GM13976 (cell line): ENCODE measurements at regions not wholly inside any gene's neighbourhood (a gene's known extent, or its start where the extent isn't known, plus 50 kb on each side); places are given as distances from the start of the nearest gene placed in this dataset.
A peak's percentile ranks its signal among the peaks of the same experiment; 100 is the strongest.
"Not testable (repeated sequence)": the region's sequence is repeated elsewhere in the genome, so short reads cannot be mapped to it uniquely, and the experiment has no call there.

Source experiments
- DNase-seq: peaks from one replicate; pipeline ENCODE4 v3.0.0; 2012; ENCODE audit warnings: low spot score
- CTCF ChIP-seq: IDR thresholded peaks from 2 replicates; pipeline ENCODE4 v1.5.1; 2012; ENCODE audit warnings: borderline replicate concordance, mild to moderate bottlenecking; ENCODE audit not compliant: insufficient read depth; ENCODE audit errors: extremely low read depth, missing control alignments, control extremely low read depth
- in situ Hi-C: fragments of 300-500 bp; cut with MboI; formaldehyde crosslinking; loops from one replicate; pipeline ENCODE4 v1.12.0; 2022; ENCODE audit warnings: low sequenced_read_pairs, mixed read lengths, inconsistent platforms; ENCODE audit not compliant: unreplicated experiment

- no peak for TF ChIP-seq CTCF
- in situ Hi-C loops: loop anchor here (25.0 kb wide), 2 partner anchors 358 to 533 kb away; no protein-coding TSS in a partner anchor
- no peak for DNase-seq
Observed at GRCh38 chr2:133879703-133880102, 311.4 kb upstream of the NCKAP5 start.

- in situ Hi-C loops: loop anchor here (25.0 kb wide), 2 partner anchors 355 to 530 kb away; no protein-coding TSS in a partner anchor
- DNase-seq: not testable (repeated sequence)
Observed at GRCh38 chr2:133882159-133882558, 313.9 kb upstream of the NCKAP5 start.

- in situ Hi-C loops: loop anchor here (25.0 kb wide), 2 partner anchors 352 to 527 kb away; no protein-coding TSS in a partner anchor
Observed at GRCh38 chr2:133884739-133885381, 316.6 kb upstream of the NCKAP5 start.

GRCh38 chr2:133885847-133886246, 317.6 kb upstream of the NCKAP5 start:
- TF ChIP-seq CTCF: no peak
- in situ Hi-C loops: loop anchor here (25.0 kb wide), 2 partner anchors 351 to 526 kb away; no protein-coding TSS in a partner anchor

More at GRCh38 chr2:133884739-133885381, 316.6 kb upstream of the NCKAP5 start:
- peak; percentile 15 for TF ChIP-seq CTCF
- DNase-seq: peak; percentile 37

GRCh38 chr2:133886735-133887675, 318.7 kb upstream of the NCKAP5 start:
- DNase-seq: peak; percentile 64
- peak; percentile 48 for TF ChIP-seq CTCF
- in situ Hi-C loops: loop anchor here (25.0 kb wide), 2 partner anchors 350 to 525 kb away; no protein-coding TSS in a partner anchor

More at GRCh38 chr2:133885847-133886246, 317.6 kb upstream of the NCKAP5 start:
- DNase-seq: no peak

- TF ChIP-seq CTCF: no peak
- no peak for DNase-seq
- in situ Hi-C loops: loop anchor here (25.0 kb wide), 2 partner anchors 350 to 525 kb away; no protein-coding TSS in a partner anchor
Observed at GRCh38 chr2:133887676-133888040, 319.4 kb upstream of the NCKAP5 start.
